HepG2 (cell line): ENCODE measurements at regions not wholly inside any gene's neighbourhood (a gene's known extent, or its start where the extent isn't known, plus 50 kb on each side); places are given as distances from the start of the nearest gene placed in this dataset.

Experiments
- ATAC-seq: fragments of 200-7000 bp; cut with Tn5 transposase; 3 replicates; pipeline ENCODE4 v1.9.1; 2020; ENCODE audit warnings: mild to moderate bottlenecking, moderate library complexity
- BruUV-seq: library from RNA; stranded (reverse); fragments of 400-500 nt; replicated peaks from 2 replicates; lab custom pipeline; 2021; lab: Mats Ljungman, UMichigan
- CTCF ChIA-PET: fragments of 300-600 bp; formaldehyde crosslinking; extraction: SDS; loops from one replicate; lab custom pipeline; 2021; ENCODE audit warnings: low total read pairs, inconsistent platforms, low intra/inter-chr PET ratio; lab: Yijun Ruan, JAX
- POLR2A ChIA-PET: fragments of 350-600 bp; sonication (Branson Sonifier 250); formaldehyde crosslinking; loops from one replicate; lab custom pipeline; 2020; ENCODE audit warnings: antibody characterized with exemption, inconsistent platforms; lab: Yijun Ruan, JAX
- DNase-seq: peaks from one replicate; pipeline ENCODE4 v3.0.0-alpha.2; 2015; ENCODE audit warnings: low spot score
- FAIRE-seq: peaks from 3 replicates; lab custom pipeline; 2011; peaks lifted over from hg19 to GRCh38; lab: Jason Lieb, UNC
- H2AFZ ChIP-seq: one replicate; pipeline ENCODE4 v1.6.1; 2011; ENCODE audit warnings: low read length, inconsistent platforms
- H3K27ac ChIP-seq: fragments of 300-600 bp; 3 replicates; pipeline ENCODE4 v1.8.0; 2011; ENCODE audit warnings: mixed run types, mild to moderate bottlenecking, mixed read lengths, low read length, inconsistent platforms; ENCODE audit not compliant: insufficient read depth; ENCODE audit errors: extremely low read length
- H3K27me3 ChIP-seq, 2 experiments: fragments of 200-600 bp in 1 of 2; 2 replicates in 1 of 2; 3 replicates in 1 of 2; pipeline versions ENCODE4 v1.6.0 to v1.8.0; 2011; ENCODE audit warnings: low read length in 2 of 2, mild to moderate bottlenecking in 2 of 2, moderate library complexity in 2 of 2, inconsistent platforms in 1 of 2; ENCODE audit not compliant: insufficient read depth in 2 of 2, control insufficient read depth in 1 of 2
- H3K36me3 ChIP-seq, 2 experiments: fragments of 200-600 bp in 1 of 2; replicated peaks in 1 of 2; 2 replicates in 1 of 2; 3 replicates in 1 of 2; pipeline versions ENCODE4 v1.5.1 to v1.8.0; 2011; ENCODE audit warnings: low read length in 2 of 2, inconsistent platforms in 1 of 2; ENCODE audit not compliant: insufficient read depth in 2 of 2, control insufficient read depth in 1 of 2
- H3K4me1 ChIP-seq: 2 replicates; pipeline ENCODE4 v1.5.1; 2012; ENCODE audit warnings: low read length, inconsistent platforms; ENCODE audit not compliant: insufficient read depth
- H3K4me2 ChIP-seq: 2 replicates; pipeline ENCODE4 v1.6.0; 2011; ENCODE audit warnings: low read depth, low read length, inconsistent platforms
- H3K4me3 ChIP-seq, 3 experiments: fragments of 200-600 bp in 1 of 3; sonication (generic), shearing (Covaris generic) in 1 of 3; replicated peaks in 1 of 3; 2 replicates each; pipeline ENCODE4 v1.5.1; 2011 to 2016; ENCODE audit warnings: low read length in 3 of 3, inconsistent platforms in 2 of 3, low read depth in 2 of 3, mild to moderate bottlenecking in 2 of 3, control low read depth in 1 of 3, mixed read lengths in 1 of 3; ENCODE audit not compliant: insufficient read depth in 1 of 3
- H3K79me2 ChIP-seq: one replicate; pipeline ENCODE4 v1.6.1; 2011; ENCODE audit warnings: low read length, inconsistent platforms; ENCODE audit not compliant: insufficient read depth
- H3K9ac ChIP-seq: 2 replicates; pipeline ENCODE4 v1.6.0; 2011; ENCODE audit warnings: mild to moderate bottlenecking, low read depth, low read length, inconsistent platforms; ENCODE audit not compliant: insufficient read depth
- H3K9me3 ChIP-seq: 2 replicates; pipeline ENCODE4 v1.5.1; 2012; ENCODE audit warnings: mild to moderate bottlenecking, low read length
- H4K20me1 ChIP-seq: 2 replicates; pipeline ENCODE4 v1.6.0; 2011; ENCODE audit warnings: inconsistent platforms, mild to moderate bottlenecking, low read length, moderate library complexity; ENCODE audit not compliant: insufficient read depth
- ATF7 ChIP-seq, 2 experiments: fragments of 450-650 bp in 1 of 2; sonication (generic) in 1 of 2; formaldehyde crosslinking in 1 of 2; IDR thresholded peaks; 2 replicates each; pipeline versions ENCODE4 v1.4.0 to v1.6.1; 2016 to 2020; ENCODE audit warnings: antibody characterized with exemption in 1 of 2, mild to moderate bottlenecking in 1 of 2, missing genetic modification reagents in 1 of 2
- E2F5 ChIP-seq: sonication (generic); formaldehyde crosslinking; conservative IDR thresholded peaks from 2 replicates; pipeline ENCODE4 v1.4.0; 2020; ENCODE audit warnings: missing genetic modification reagents
- MEIS1 ChIP-seq: sonication (generic); formaldehyde crosslinking; IDR thresholded peaks from 2 replicates; pipeline ENCODE4 v1.9.0; 2021; ENCODE audit warnings: mild to moderate bottlenecking, missing genetic modification reagents, moderate library complexity, borderline replicate concordance
- MXI1 ChIP-seq: IDR thresholded peaks from 3 replicates; pipeline ENCODE4 v1.6.1; 2012; ENCODE audit warnings: low read depth, low read length, inconsistent platforms, borderline replicate concordance
- WIZ ChIP-seq: sonication (generic); formaldehyde crosslinking; IDR thresholded peaks from 2 replicates; pipeline ENCODE4 v1.5.1; 2020; ENCODE audit warnings: mild to moderate bottlenecking, missing genetic modification reagents
- ZNF207 ChIP-seq: fragments of 450-650 bp; IDR thresholded peaks from 2 replicates; pipeline ENCODE4 v1.6.1; 2016; ENCODE audit warnings: antibody characterized with exemption, borderline replicate concordance
- ZNF230 ChIP-seq: sonication (generic); formaldehyde crosslinking; IDR thresholded peaks from 2 replicates; pipeline ENCODE4 v1.4.0; 2020; ENCODE audit warnings: mild to moderate bottlenecking, missing genetic modification reagents
- WGBS: methylation state at CpG from one replicate; pipeline ENCODE4 v1.1.6; 2017; ENCODE audit warnings: low lambda C conversion rate; 5-methylcytosine and 5-hydroxymethylcytosine counted together
- in situ Hi-C: cut with HindIII; loops from 2 replicates; pipeline ENCODE4 v1.10.0; 2017; ENCODE audit warnings: low pct_unique_long_range_greater_than_20kb; ENCODE audit not compliant: extremely low pct_ligation_motif_present
- intact Hi-C: fragments of 100-400 bp; cut with micrococcal nuclease; formaldehyde crosslinking; loops from one replicate; pipeline ENCODE4 v1.10.0; 2022; ENCODE audit not compliant: unreplicated experiment
- TF ChIP-seq, protein P1 (sequence below): sonication (generic); formaldehyde crosslinking; IDR thresholded peaks from 2 replicates; pipeline ENCODE4 v1.4.0; 2020; ENCODE audit warnings: mild to moderate bottlenecking, low read depth, missing genetic modification reagents

DNA sequence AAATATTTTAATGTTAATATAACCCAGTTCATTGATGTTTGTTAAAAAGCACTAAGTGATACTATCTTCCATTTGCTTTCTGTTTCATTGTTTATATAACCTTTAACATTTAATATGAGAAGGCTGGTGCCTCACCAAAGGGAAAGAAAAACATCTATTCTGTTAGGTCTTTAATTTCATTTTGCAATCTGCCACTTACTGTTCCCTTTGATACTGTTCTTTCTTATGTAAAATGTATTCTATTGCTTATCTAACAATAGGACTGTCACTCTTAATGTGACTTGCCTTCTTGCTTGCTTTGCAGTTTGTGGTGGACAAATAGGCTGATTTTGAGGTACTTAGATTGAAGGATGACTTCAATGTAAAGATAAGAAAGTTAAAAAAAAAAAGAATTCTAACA is 1666.1 kb upstream of the DDX18 start (continued):
- TF ChIP-seq, protein P1, sequence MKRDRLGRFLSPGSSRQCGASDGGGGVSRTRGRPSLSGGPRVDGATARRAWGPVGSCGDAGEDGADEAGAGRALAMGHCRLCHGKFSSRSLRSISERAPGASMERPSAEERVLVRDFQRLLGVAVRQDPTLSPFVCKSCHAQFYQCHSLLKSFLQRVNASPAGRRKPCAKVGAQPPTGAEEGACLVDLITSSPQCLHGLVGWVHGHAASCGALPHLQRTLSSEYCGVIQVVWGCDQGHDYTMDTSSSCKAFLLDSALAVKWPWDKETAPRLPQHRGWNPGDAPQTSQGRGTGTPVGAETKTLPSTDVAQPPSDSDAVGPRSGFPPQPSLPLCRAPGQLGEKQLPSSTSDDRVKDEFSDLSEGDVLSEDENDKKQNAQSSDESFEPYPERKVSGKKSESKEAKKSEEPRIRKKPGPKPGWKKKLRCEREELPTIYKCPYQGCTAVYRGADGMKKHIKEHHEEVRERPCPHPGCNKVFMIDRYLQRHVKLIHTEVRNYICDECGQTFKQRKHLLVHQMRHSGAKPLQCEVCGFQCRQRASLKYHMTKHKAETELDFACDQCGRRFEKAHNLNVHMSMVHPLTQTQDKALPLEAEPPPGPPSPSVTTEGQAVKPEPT = no peak

GRCh38 chr2:116153729-116154128 is 1660.8 kb upstream of the DDX18 start:
- Histone ChIP-seq H3K79me2 (no peaks in the 10 kb centered on the region), H3K4me1 (no peaks in the 10 kb centered on the region), H3K36me3 (no peaks in the 10 kb centered on the region), H2AFZ (no peak overlapping the region), H3K9me3 (peaks cover 94% of the 10 kb centered on the region), H3K27me3 (no peaks in the 10 kb centered on the region)
- whole genome bisulfite sequencing = 3% methylated on average over 3 of the region's 3 CpGs
- ATAC-seq = no peak
- CTCF ChIA-PET = no interaction called here
- DNase-seq = no peak
- BruUV-seq = no TSS peak
- TF ChIP-seq E2F5 (CRISPR knock-in tag) (no peak), ATF7 (IDR thresholded peaks at IDR 0.05) (peak; percentile 91), ATF7 (CRISPR knock-in tag; IDR thresholded peaks at IDR 0.05) (no peak), MEIS1 (CRISPR knock-in tag) (no peak), ZNF207 (no peak), MXI1 (no peak), ZNF230 (CRISPR knock-in tag) (no peak), WIZ (CRISPR knock-in tag) (no peak)
- TF ChIP-seq, all 625 proteins: peak for 1
- no peak for FAIRE-seq
- Histone ChIP-seq H4K20me1 (no peaks in the 10 kb centered on the region), H3K27ac (no peak overlapping the region), H3K9ac (no peak overlapping the region), H3K4me3 (no peak overlapping the region), H3K4me2 (no peak overlapping the region)
- POLR2A ChIA-PET = no interaction called here
- in situ Hi-C loops (no loop called here), intact Hi-C loops (no loop called here)
